ENCODE measurements at regions not wholly inside any gene's neighbourhood (a gene's known extent, or its start where the extent isn't known, plus 50 kb on each side); places are given as distances from the start of the nearest gene placed in this dataset.
A peak's percentile ranks its signal among the peaks of the same experiment; 100 is the strongest.
"Not testable (repeated sequence)": the region's sequence is repeated elsewhere in the genome, so short reads cannot be mapped to it uniquely, and the experiment has no call there.

- TF ChIP-seq EP300 (IDR thresholded peaks at IDR 0.05) (no peak), POLR2AphosphoS5 (IDR thresholded peaks at IDR 0.05) (no peak), CTCF (IDR thresholded peaks at IDR 0.05) (no peak), POLR2A (IDR thresholded peaks at IDR 0.05) (no peak)
- intact Hi-C loops (cut with DNase I) = no loop called here
Measured at GRCh38 chr12:119931402-119931801, 54.3 kb upstream of the CIT start.

GRCh38 chr12:119932921-119933320 is 55.8 kb upstream of the CIT start:
- no peak overlapping the region for H3K27ac ChIP-seq
- H3K9me3 ChIP-seq = no peaks in the 10 kb centered on the region
- intact Hi-C loops (cut with DNase I) = no loop called here
- TF ChIP-seq POLR2A (IDR thresholded peaks at IDR 0.05) (no peak), CTCF (IDR thresholded peaks at IDR 0.05) (no peak), EP300 (IDR thresholded peaks at IDR 0.05) (no peak), POLR2AphosphoS5 (IDR thresholded peaks at IDR 0.05) (no peak)
- H3K4me1 ChIP-seq = no peaks in the 10 kb centered on the region
- DNase-seq = no peak
- H3K4me3 ChIP-seq = no peak overlapping the region
- no peaks in the 10 kb centered on the region for H3K27me3 ChIP-seq
- H3K36me3 ChIP-seq = no peaks in the 10 kb centered on the region
- WGBS, 2 donors = 80 to 88% methylated on average over 3 of the region's 3 CpGs

More at GRCh38 chr12:119931402-119931801, 54.3 kb upstream of the CIT start:
- no peak for DNase-seq
- 62 to 69% methylated on average over 7 of the region's 7 CpGs for WGBS, 2 donors
- H3K27me3 ChIP-seq = no peaks in the 10 kb centered on the region
- no peak overlapping the region for H3K27ac ChIP-seq
- no peak overlapping the region for H3K4me3 ChIP-seq
- no peaks in the 10 kb centered on the region for H3K9me3 ChIP-seq
- H3K36me3 ChIP-seq = no peaks in the 10 kb centered on the region
- H3K4me1 ChIP-seq = no peaks in the 10 kb centered on the region

- intact Hi-C loops (cut with DNase I) = not testable (repeated sequence)
Measured at GRCh38 chr12:119934780-119935179, 54.3 kb upstream of the BICDL1 start.

GRCh38 chr12:119936705-119937311 is 52.2 kb upstream of the BICDL1 start:
- Histone ChIP-seq H3K4me1 (no peaks in the 10 kb centered on the region), H3K4me3 (no peak overlapping the region), H3K27ac (no peak overlapping the region), H3K9me3 (no peaks in the 10 kb centered on the region), H3K27me3 (peaks cover 0 to 6% (median 0%) of the 10 kb centered on the region in 3 donors), H3K36me3 (no peaks in the 10 kb centered on the region)
- TF ChIP-seq POLR2AphosphoS5 (IDR thresholded peaks at IDR 0.05) (no peak), CTCF (IDR thresholded peaks at IDR 0.05) (no peak), POLR2A (IDR thresholded peaks at IDR 0.05) (no peak), EP300 (IDR thresholded peaks at IDR 0.05) (no peak)
- no peak for DNase-seq
- WGBS, 2 donors = 74 to 88% methylated on average over 1 of the region's 1 CpG
- intact Hi-C loops (cut with DNase I) = no loop called here

More at GRCh38 chr12:119934780-119935179, 54.3 kb upstream of the BICDL1 start:
- WGBS, 2 donors = 71% methylated on average over 10 of the region's 10 CpGs
- H3K9me3 ChIP-seq, H3K27ac ChIP-seq, DNase-seq, H3K27me3 ChIP-seq, H3K4me1 ChIP-seq, H3K4me3 ChIP-seq, H3K36me3 ChIP-seq: not testable (repeated sequence)

GRCh38 chr12:119938049-119938667 is 50.9 kb upstream of the BICDL1 start:
- Histone ChIP-seq H3K9me3 (no peaks in the 10 kb centered on the region), H3K27me3 (peaks cover 0 to 6% (median 0%) of the 10 kb centered on the region in 3 donors), H3K4me1 (no peaks in the 10 kb centered on the region), H3K27ac (no peak overlapping the region), H3K36me3 (no peaks in the 10 kb centered on the region), H3K4me3 (no peak overlapping the region)
- TF ChIP-seq CTCF (IDR thresholded peaks at IDR 0.05) = peak in 3 of 4 experiments; percentile 40 to 77 (median 42)
- no peak for TF ChIP-seq POLR2AphosphoS5 (IDR thresholded peaks at IDR 0.05)
- no peak for DNase-seq
- 39 to 43% methylated on average over 9 of the region's 9 CpGs for WGBS, 2 donors
- intact Hi-C loops (cut with DNase I) = no loop called here

All from sigmoid colon (tissue), 6 donors.